ENCODE measurements at regions not wholly inside any gene's neighbourhood (a gene's known extent, or its start where the extent isn't known, plus 50 kb on each side); places are given as distances from the start of the nearest gene placed in this dataset.
A peak's percentile ranks its signal among the peaks of the same experiment; 100 is the strongest.

DNA sequence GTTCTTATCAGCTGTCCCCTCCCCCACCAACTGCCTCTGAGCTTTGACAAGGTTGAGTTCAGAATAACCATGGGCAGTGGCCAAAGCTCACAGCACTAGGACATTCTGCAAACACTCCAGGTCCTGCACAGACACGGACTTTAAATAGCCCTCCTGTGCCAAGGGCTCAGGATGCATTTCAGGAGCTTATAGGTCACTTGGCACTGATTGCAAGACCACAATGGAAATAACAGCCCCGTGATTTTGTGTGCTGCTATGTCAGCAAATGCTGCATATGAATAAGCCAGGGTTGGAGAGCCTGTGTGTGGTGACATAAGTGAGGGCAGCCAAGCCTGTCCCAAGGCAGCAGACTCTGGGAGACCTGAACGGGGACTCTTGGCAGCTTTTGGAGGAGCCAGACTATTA lies 150.7 kb downstream of the DMRT2 start:
- Histone ChIP-seq H3K27me3 (no peaks in the 10 kb centered on the region), H3K4me1 (ENCODE audit: low read depth) (no peaks in the 10 kb centered on the region), H3K4me3 (no peak overlapping the region), H3K27ac (no peak overlapping the region), H3K36me3 (no peaks in the 10 kb centered on the region), H3K9me3 (ENCODE audit: low read depth) (no peaks in the 10 kb centered on the region)
- peak in 1 of 2 donors; percentile 10 for DNase-seq (ENCODE audit: low read depth in 1 of 2, low spot score in 1 of 2)
- TF ChIP-seq, protein P1, sequence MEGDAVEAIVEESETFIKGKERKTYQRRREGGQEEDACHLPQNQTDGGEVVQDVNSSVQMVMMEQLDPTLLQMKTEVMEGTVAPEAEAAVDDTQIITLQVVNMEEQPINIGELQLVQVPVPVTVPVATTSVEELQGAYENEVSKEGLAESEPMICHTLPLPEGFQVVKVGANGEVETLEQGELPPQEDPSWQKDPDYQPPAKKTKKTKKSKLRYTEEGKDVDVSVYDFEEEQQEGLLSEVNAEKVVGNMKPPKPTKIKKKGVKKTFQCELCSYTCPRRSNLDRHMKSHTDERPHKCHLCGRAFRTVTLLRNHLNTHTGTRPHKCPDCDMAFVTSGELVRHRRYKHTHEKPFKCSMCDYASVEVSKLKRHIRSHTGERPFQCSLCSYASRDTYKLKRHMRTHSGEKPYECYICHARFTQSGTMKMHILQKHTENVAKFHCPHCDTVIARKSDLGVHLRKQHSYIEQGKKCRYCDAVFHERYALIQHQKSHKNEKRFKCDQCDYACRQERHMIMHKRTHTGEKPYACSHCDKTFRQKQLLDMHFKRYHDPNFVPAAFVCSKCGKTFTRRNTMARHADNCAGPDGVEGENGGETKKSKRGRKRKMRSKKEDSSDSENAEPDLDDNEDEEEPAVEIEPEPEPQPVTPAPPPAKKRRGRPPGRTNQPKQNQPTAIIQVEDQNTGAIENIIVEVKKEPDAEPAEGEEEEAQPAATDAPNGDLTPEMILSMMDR (IDR thresholded peaks at IDR 0.05; ENCODE audit: low read depth, low read length), result no peak

DNA sequence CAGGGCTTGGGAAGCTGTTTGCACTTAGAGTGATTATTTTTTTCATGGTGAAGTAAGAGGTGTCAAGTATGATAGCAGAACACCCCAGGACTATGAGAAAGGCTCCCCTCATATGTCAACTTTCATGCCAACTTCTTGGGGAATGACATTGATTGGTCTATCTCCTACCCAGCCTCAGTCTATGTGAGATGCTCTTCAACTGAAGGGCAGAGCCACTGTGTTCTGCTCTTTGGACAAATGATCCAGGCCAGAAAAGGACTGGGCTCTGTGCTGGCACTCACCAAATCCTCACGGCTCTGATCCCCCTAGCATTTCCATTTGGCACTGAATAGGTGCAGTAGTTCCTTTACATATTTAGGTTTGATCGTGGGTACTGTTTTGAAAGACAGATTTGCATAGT lies 151.1 kb downstream of the DMRT2 start:
- H3K27me3 ChIP-seq, result no peaks in the 10 kb centered on the region
- no peak for DNase-seq (ENCODE audit: low read depth in 1 of 2, low spot score in 1 of 2)
- H3K36me3 ChIP-seq, result no peaks in the 10 kb centered on the region
- no peak overlapping the region for H3K27ac ChIP-seq
- no peak overlapping the region for H3K4me3 ChIP-seq
- TF ChIP-seq, protein P1 (IDR thresholded peaks at IDR 0.05; ENCODE audit: low read depth, low read length), result no peak
- no peaks in the 10 kb centered on the region for H3K9me3 ChIP-seq (ENCODE audit: low read depth)
- H3K4me1 ChIP-seq (ENCODE audit: low read depth), result no peaks in the 10 kb centered on the region

DNA sequence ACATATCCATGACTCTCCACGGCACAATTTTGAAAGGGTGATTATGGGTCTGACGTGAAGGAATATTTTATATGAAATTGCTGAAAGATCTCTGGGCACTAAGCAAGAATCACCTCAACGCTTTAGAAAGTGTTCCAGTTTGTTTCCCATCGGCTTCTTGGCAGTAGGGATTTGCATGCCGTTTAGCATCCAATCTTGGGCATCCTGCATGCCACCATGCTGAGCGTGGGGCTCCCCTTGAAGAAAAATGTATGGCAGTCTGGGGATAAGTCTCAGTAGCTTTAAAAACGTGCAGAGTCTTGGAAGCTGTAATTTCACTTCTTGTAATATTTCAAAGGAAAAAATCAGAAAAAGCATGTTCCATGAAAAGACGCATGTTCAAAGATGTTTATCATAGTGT lies 151.7 kb downstream of the DMRT2 start:
- Histone ChIP-seq H3K27me3 (no peaks in the 10 kb centered on the region), H3K4me3 (no peak overlapping the region), H3K27ac (no peak overlapping the region), H3K4me1 (ENCODE audit: low read depth) (no peaks in the 10 kb centered on the region), H3K36me3 (no peaks in the 10 kb centered on the region), H3K9me3 (ENCODE audit: low read depth) (no peaks in the 10 kb centered on the region)
- no peak for DNase-seq (ENCODE audit: low read depth in 1 of 2, low spot score in 1 of 2)
- TF ChIP-seq, protein P1 (IDR thresholded peaks at IDR 0.05; ENCODE audit: low read depth, low read length), result no peak

DNA sequence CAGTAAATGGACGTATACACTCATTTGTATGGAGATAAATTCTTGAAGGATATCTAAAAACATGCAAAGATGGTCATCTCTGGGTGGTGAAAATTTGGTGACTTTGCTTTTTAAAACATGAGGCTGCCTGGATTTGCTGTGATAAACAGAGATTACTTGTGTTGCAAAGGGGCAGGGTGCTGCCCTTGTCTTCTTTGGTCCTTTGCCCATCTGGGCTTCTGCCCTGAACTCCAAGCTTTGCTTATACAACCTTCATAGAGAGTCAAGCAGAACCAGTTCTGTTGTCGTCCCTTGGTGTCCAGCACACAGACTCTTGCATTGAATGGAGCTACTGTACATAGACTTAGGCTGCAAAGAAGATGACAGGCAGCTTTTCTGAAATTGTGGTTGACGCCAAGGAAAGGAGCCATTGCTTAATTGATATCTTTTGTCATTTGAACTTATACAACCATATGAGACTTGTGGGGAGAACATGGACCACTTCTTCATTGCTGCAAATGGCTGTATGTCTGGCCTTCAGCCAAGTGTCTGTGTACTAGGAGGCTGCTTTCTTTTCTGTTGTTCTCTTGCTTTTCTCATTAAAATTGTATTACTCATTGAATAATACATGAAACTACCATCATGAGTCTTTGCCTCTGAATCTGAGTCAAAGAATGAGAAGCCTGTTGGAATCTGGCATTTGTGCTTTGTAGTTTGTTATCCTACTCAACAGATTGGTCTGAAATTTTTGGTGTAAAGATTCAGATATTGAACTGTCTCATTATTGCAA lies 152.5 kb downstream of the DMRT2 start:
- H3K9me3 ChIP-seq (ENCODE audit: low read depth), result no peaks in the 10 kb centered on the region
- no peaks in the 10 kb centered on the region for H3K4me1 ChIP-seq (ENCODE audit: low read depth)
- H3K27me3 ChIP-seq, result no peaks in the 10 kb centered on the region
- no peak overlapping the region for H3K27ac ChIP-seq
- DNase-seq (ENCODE audit: low read depth in 1 of 2, low spot score in 1 of 2), result no peak
- H3K4me3 ChIP-seq, result no peak overlapping the region
- H3K36me3 ChIP-seq, result no peaks in the 10 kb centered on the region
- TF ChIP-seq, protein P1 (IDR thresholded peaks at IDR 0.05; ENCODE audit: low read depth, low read length), result no peak

DNA sequence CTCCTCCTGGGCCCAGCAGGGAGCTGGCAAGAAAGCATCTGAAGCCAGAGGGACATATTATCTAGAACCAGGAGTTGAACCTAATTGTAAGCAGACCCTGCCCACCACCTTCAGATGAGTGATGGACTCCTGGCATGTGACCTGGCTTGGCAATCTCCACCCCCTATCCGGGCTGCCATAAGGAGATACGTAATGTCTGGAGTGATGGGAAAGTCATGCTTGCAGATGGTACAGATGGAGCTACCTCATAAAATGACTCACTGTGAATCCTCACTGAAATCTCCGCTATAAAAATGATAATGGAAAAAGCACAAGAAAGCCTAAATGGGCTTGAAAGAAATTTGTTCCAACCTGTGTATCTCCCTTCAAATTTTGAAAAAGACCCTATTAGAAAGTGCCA lies 157.5 kb downstream of the DMRT2 start:
- Histone ChIP-seq H3K36me3 (no peaks in the 10 kb centered on the region), H3K4me1 (ENCODE audit: low read depth) (no peaks in the 10 kb centered on the region), H3K4me3 (no peak overlapping the region), H3K9me3 (ENCODE audit: low read depth) (no peaks in the 10 kb centered on the region), H3K27ac (no peak overlapping the region), H3K27me3 (no peaks in the 10 kb centered on the region)
- TF ChIP-seq, protein P1 (IDR thresholded peaks at IDR 0.05; ENCODE audit: low read depth, low read length), result no peak
- no peak for DNase-seq (ENCODE audit: low read depth in 1 of 2, low spot score in 1 of 2)
